ENCODE measurements at regions not wholly inside any gene's neighbourhood (a gene's known extent, or its start where the extent isn't known, plus 50 kb on each side); places are given as distances from the start of the nearest gene placed in this dataset.

DNA sequence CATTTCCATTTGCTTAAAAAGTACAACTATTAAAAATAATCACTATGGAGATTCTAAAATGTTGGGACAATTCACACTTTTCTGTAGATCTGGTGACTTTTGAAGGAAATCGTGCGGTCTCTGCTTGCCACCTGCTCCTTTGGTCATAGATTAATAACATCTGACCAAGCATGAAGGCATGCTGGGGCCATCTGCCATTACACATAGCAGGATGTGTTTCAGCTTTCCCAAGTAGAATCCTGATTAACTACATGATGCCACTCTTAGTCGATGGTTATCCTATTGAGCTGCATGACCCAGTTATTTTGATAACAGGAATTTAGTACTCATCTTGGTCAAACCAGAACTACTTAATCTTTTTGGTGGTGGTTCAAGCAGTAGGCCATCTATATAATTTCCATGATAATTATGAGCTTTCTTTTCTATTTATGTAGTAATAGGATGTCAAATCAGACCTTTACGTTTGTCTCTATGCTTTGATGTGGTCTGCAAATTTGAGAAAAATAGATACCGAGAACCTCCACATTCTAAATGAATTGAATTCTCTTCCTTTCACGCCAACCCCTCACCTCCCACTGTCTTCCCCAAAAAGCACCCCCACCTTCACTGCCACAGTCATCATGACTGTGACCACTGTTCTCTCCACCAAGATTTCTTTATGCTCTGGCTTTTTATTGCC lies 158.1 kb downstream of the DIPK2A start:
- TF ChIP-seq RAD21 (IDR thresholded peaks at IDR 0.05; ENCODE audit: low read depth) (no peak), TAF1 (IDR thresholded peaks at IDR 0.05; ENCODE audit: low read depth) (no peak), EP300 (IDR thresholded peaks at IDR 0.05; ENCODE audit: borderline replicate concordance) (no peak), TCF12 (IDR thresholded peaks at IDR 0.05; ENCODE audit: low read depth) (no peak), TEAD4 (IDR thresholded peaks at IDR 0.05) (no peak), CEBPB (IDR thresholded peaks at IDR 0.05) (no peak), EGR1 (IDR thresholded peaks at IDR 0.05) (no peak)
- TF ChIP-seq, protein P1, sequence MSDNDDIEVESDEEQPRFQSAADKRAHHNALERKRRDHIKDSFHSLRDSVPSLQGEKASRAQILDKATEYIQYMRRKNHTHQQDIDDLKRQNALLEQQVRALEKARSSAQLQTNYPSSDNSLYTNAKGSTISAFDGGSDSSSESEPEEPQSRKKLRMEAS (IDR thresholded peaks at IDR 0.05), result no peak
- TF ChIP-seq, protein P2, sequence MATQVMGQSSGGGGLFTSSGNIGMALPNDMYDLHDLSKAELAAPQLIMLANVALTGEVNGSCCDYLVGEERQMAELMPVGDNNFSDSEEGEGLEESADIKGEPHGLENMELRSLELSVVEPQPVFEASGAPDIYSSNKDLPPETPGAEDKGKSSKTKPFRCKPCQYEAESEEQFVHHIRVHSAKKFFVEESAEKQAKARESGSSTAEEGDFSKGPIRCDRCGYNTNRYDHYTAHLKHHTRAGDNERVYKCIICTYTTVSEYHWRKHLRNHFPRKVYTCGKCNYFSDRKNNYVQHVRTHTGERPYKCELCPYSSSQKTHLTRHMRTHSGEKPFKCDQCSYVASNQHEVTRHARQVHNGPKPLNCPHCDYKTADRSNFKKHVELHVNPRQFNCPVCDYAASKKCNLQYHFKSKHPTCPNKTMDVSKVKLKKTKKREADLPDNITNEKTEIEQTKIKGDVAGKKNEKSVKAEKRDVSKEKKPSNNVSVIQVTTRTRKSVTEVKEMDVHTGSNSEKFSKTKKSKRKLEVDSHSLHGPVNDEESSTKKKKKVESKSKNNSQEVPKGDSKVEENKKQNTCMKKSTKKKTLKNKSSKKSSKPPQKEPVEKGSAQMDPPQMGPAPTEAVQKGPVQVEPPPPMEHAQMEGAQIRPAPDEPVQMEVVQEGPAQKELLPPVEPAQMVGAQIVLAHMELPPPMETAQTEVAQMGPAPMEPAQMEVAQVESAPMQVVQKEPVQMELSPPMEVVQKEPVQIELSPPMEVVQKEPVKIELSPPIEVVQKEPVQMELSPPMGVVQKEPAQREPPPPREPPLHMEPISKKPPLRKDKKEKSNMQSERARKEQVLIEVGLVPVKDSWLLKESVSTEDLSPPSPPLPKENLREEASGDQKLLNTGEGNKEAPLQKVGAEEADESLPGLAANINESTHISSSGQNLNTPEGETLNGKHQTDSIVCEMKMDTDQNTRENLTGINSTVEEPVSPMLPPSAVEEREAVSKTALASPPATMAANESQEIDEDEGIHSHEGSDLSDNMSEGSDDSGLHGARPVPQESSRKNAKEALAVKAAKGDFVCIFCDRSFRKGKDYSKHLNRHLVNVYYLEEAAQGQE (IDR thresholded peaks at IDR 0.05; ENCODE audit: low read depth), result no peak
